ENCODE measurements at regions not wholly inside any gene's neighbourhood (a gene's known extent, or its start where the extent isn't known, plus 50 kb on each side); places are given as distances from the start of the nearest gene placed in this dataset.

DNA sequence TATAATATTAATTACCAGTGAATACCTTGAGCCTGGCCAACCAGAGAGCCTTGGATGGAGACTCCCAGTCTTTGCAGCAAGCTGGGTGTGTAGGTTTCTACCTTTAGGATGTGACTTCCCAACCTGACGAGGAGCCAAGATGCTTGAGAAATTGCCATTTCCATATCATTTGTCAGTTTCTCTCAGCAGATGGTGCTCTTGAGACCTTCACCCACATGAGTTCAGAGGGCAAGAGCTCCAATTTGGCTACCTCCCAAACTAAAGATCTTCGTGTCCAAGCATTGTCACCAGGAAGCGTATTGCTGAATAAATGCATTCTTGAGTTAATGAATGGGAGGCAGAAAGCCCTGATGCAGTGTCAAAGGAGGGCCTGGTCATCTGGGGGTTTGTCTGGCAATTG lies 106.4 kb upstream of the TBX5 start:
- TF ChIP-seq CTCF (IDR thresholded peaks at IDR 0.05; ENCODE audit: insufficient read depth, low read depth, low read length) (no peak), EZH2 (IDR thresholded peaks at IDR 0.05; ENCODE audit: insufficient read depth, low read length) (no peak)

All from astrocyte (in vitro differentiated cells and primary cell).